Liver (tissue), 8 donors: ENCODE measurements at regions not wholly inside any gene's neighbourhood (a gene's known extent, or its start where the extent isn't known, plus 50 kb on each side); places are given as distances from the start of the nearest gene placed in this dataset.

Experiments used
- DNase-seq: peaks from one replicate; pipeline ENCODE4 v3.0.0-alpha.2; 2017; ENCODE audit warnings: low spot score
- H3K27ac ChIP-seq, 2 donors: one replicate each; pipeline ENCODE4 v1.7.0; 2013; ENCODE audit warnings: inconsistent platforms in 2 of 2, low read length in 2 of 2, control low read depth in 1 of 2, low read depth in 1 of 2, mild to moderate bottlenecking in 1 of 2
- H3K27me3 ChIP-seq, 4 donors: one replicate each; pipeline versions ENCODE4 v1.6.1 to v1.7.0; 2013; ENCODE audit warnings: low read length in 3 of 4, inconsistent platforms in 1 of 4, mild to moderate bottlenecking in 1 of 4, moderate library complexity in 1 of 4; ENCODE audit not compliant: control insufficient read depth in 4 of 4, insufficient read depth in 4 of 4
- H3K36me3 ChIP-seq, 4 donors: one replicate each; pipeline versions ENCODE4 v1.6.1 to v1.7.0; 2013; ENCODE audit warnings: low read length in 3 of 4, mild to moderate bottlenecking in 3 of 4, low read depth in 1 of 4, moderate library complexity in 1 of 4; ENCODE audit not compliant: control insufficient read depth in 4 of 4, insufficient read depth in 3 of 4
- H3K4me1 ChIP-seq, 4 donors: one replicate each; pipeline versions ENCODE4 v1.6.1 to v1.7.0; 2013; ENCODE audit warnings: low read length in 3 of 4, mild to moderate bottlenecking in 3 of 4, moderate library complexity in 1 of 4; ENCODE audit not compliant: control insufficient read depth in 4 of 4, insufficient read depth in 4 of 4
- H3K4me3 ChIP-seq, 3 donors: one replicate each; pipeline versions ENCODE4 v1.6.1 to v1.7.0; 2013; ENCODE audit warnings: low read length in 3 of 3, control low read depth in 1 of 3, low read depth in 1 of 3, mild to moderate bottlenecking in 1 of 3
- H3K9ac ChIP-seq, 2 donors: one replicate each; pipeline ENCODE4 v1.7.0; 2013; ENCODE audit warnings: low read length in 2 of 2, mild to moderate bottlenecking in 2 of 2, moderate library complexity in 2 of 2, control low read depth in 1 of 2, low read depth in 1 of 2
- H3K9me3 ChIP-seq, 4 donors: one replicate each; pipeline versions ENCODE4 v1.6.1 to v1.7.0; 2013; ENCODE audit warnings: low read length in 3 of 4; ENCODE audit not compliant: control insufficient read depth in 4 of 4
- ATF3 ChIP-seq: IDR thresholded peaks from 2 replicates; pipeline ENCODE4 v1.6.1; 2016; ENCODE audit warnings: antibody characterized with exemption
- CTCF ChIP-seq: fragments of 150-350 bp; IDR thresholded peaks from 2 replicates; pipeline ENCODE4 v1.5.1; 2017; ENCODE audit warnings: improper control_type of control experiment, low read depth, low read length; ENCODE audit not compliant: missing input control
- EGR1 ChIP-seq, 2 donors: IDR thresholded peaks; 2 replicates each; pipeline ENCODE4 v1.6.1; 2016 to 2018; ENCODE audit warnings: antibody characterized with exemption in 2 of 2, low read depth in 2 of 2
- FOXA1 ChIP-seq: IDR thresholded peaks from 2 replicates; pipeline ENCODE4 v1.6.1; 2016; ENCODE audit warnings: antibody characterized with exemption
- FOXA2 ChIP-seq: IDR thresholded peaks from 2 replicates; pipeline ENCODE4 v1.6.1; 2016; ENCODE audit warnings: antibody characterized with exemption
- GABPA ChIP-seq, 2 donors: IDR thresholded peaks in 1 of 2; conservative IDR thresholded peaks in 1 of 2; 2 replicates each; pipeline ENCODE4 v1.6.1; 2016; ENCODE audit warnings: antibody characterized with exemption in 2 of 2, mild to moderate bottlenecking in 1 of 2, moderate library complexity in 1 of 2
- HNF4A ChIP-seq, 2 donors: conservative IDR thresholded peaks; 2 replicates each; pipeline ENCODE4 v1.6.1; 2016; ENCODE audit warnings: antibody characterized with exemption in 2 of 2, mild to moderate bottlenecking in 2 of 2
- HNF4G ChIP-seq: IDR thresholded peaks from 2 replicates; pipeline ENCODE4 v1.6.1; 2016; ENCODE audit warnings: antibody characterized with exemption
- JUND ChIP-seq, 2 donors: IDR thresholded peaks; 2 replicates each; pipeline ENCODE4 v1.6.1; 2016; ENCODE audit warnings: antibody characterized with exemption in 2 of 2
- MAX ChIP-seq: IDR thresholded peaks from 2 replicates; pipeline ENCODE4 v1.6.1; 2016; ENCODE audit warnings: antibody characterized with exemption
- NR2F2 ChIP-seq: IDR thresholded peaks from 2 replicates; pipeline ENCODE4 v1.6.1; 2016; ENCODE audit warnings: antibody characterized with exemption
- RAD21 ChIP-seq, 2 donors: IDR thresholded peaks; 2 replicates each; pipeline ENCODE4 v1.6.1; 2016; ENCODE audit warnings: antibody characterized with exemption in 2 of 2, mild to moderate bottlenecking in 2 of 2
- REST ChIP-seq: IDR thresholded peaks from 2 replicates; pipeline ENCODE4 v1.6.1; 2016; ENCODE audit warnings: antibody characterized with exemption, mild to moderate bottlenecking
- RXRA ChIP-seq, 2 donors: IDR thresholded peaks; 2 replicates each; pipeline ENCODE4 v1.6.1; 2017 to 2018; ENCODE audit warnings: antibody characterized with exemption in 2 of 2, mild to moderate bottlenecking in 1 of 2
- SP1 ChIP-seq: IDR thresholded peaks from 2 replicates; pipeline ENCODE4 v1.6.1; 2018; ENCODE audit warnings: antibody characterized with exemption, mild to moderate bottlenecking
- TAF1 ChIP-seq: conservative IDR thresholded peaks from 2 replicates; pipeline ENCODE4 v1.6.1; 2016; ENCODE audit warnings: antibody characterized with exemption, mild to moderate bottlenecking
- YY1 ChIP-seq: IDR thresholded peaks from 2 replicates; pipeline ENCODE4 v1.6.1; 2016; ENCODE audit warnings: antibody characterized with exemption, mild to moderate bottlenecking
- ZBTB33 ChIP-seq: IDR thresholded peaks from 2 replicates; pipeline ENCODE4 v1.6.1; 2016; ENCODE audit warnings: antibody characterized with exemption
- whole genome bisulfite sequencing: extraction: QIAGEN DNeasy Blood & Tissue Kit; methylation state at CpG from one replicate; pipeline ENCODE4 v1.1.7; 2013; 5-methylcytosine and 5-hydroxymethylcytosine counted together
- donor health status: healthy.
- donor health status: healthy.
- donor health status: healthy.
- donor health status: healthy.
- donor health status: healthy.

GRCh38 chr14:89675590-89675989 is 258.6 kb upstream of the FOXN3 start:
- TF ChIP-seq NR2F2, result no peak
- no peak for TF ChIP-seq JUND (IDR thresholded peaks at IDR 0.05)
- TF ChIP-seq EGR1 (IDR thresholded peaks at IDR 0.05; ENCODE audit: low read depth in 2 of 2), result no peak
- no peak for TF ChIP-seq RAD21 (IDR thresholded peaks at IDR 0.05)
- no peak for TF ChIP-seq YY1
- TF ChIP-seq REST, result no peak
- TF ChIP-seq ZBTB33, result no peak
- TF ChIP-seq CTCF, result no peak
- TF ChIP-seq TAF1, result no peak
- no peak for TF ChIP-seq SP1
- TF ChIP-seq GABPA (IDR thresholded peaks at IDR 0.05 in 1 of 2, conservative IDR thresholded peaks at IDR 0.05 in 1 of 2), result no peak
- no peak for TF ChIP-seq FOXA2
- no peak for TF ChIP-seq RXRA (IDR thresholded peaks at IDR 0.05)
- TF ChIP-seq ATF3, result no peak
- no peak for TF ChIP-seq MAX
- TF ChIP-seq HNF4G, result no peak
- WGBS, result 75% methylated on average over 3 of the region's 3 CpGs
- H3K4me3 ChIP-seq, result no peak overlapping the region
- H3K36me3 ChIP-seq, result no peaks in the 10 kb centered on the region
- H3K9ac ChIP-seq, result no peak overlapping the region
- DNase-seq, result no peak
- H3K4me1 ChIP-seq, result no peaks in the 10 kb centered on the region
- H3K27ac ChIP-seq, result no peak overlapping the region
- no peaks in the 10 kb centered on the region for H3K27me3 ChIP-seq
- no peaks in the 10 kb centered on the region for H3K9me3 ChIP-seq

GRCh38 chr14:89674936-89675335 is 257.9 kb upstream of the FOXN3 start:
- no peak for TF ChIP-seq FOXA1
- no peak for TF ChIP-seq SP1
- no peak for TF ChIP-seq TAF1
- no peak for TF ChIP-seq EGR1 (IDR thresholded peaks at IDR 0.05; ENCODE audit: low read depth in 2 of 2)
- TF ChIP-seq ZBTB33, result no peak
- TF ChIP-seq NR2F2, result no peak
- TF ChIP-seq MAX, result no peak
- no peak for TF ChIP-seq RXRA (IDR thresholded peaks at IDR 0.05)
- TF ChIP-seq FOXA2, result no peak
- TF ChIP-seq HNF4A (conservative IDR thresholded peaks at IDR 0.05), result no peak
- DNase-seq, result no peak
- no peak overlapping the region for H3K4me3 ChIP-seq
- H3K4me1 ChIP-seq, result no peaks in the 10 kb centered on the region
- no peak overlapping the region for H3K27ac ChIP-seq
- WGBS, result 88% methylated on average over 1 of the region's 1 CpG
- H3K9me3 ChIP-seq, result no peaks in the 10 kb centered on the region
- no peak overlapping the region for H3K9ac ChIP-seq
- no peaks in the 10 kb centered on the region for H3K27me3 ChIP-seq
- no peaks in the 10 kb centered on the region for H3K36me3 ChIP-seq
